ENCODE measurements at regions not wholly inside any gene's neighbourhood (a gene's known extent, or its start where the extent isn't known, plus 50 kb on each side); places are given as distances from the start of the nearest gene placed in this dataset.

DNA sequence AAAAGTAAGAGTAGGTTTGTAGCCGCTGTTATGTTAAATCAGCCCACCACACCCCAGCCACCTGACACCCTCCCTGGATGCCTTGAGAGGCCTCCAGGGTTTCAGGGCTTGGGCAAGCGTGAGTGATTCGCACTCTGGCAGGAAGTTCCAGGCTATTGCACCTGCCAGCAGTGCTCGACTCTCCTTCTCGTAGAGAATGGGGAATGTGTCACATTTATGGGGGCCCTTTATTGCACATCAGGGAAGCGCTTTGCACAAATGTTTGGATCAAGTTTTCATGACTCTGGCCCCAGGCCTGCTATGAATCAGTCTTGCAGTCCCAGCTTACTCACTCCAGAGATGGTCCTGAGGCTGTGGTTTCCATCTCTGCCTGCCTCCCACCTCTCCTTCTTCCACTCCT is 66.1 kb upstream of the ADRA1B start:
- no peak for DNase-seq (ENCODE audit: low read depth, low spot score)

GRCh38 chr5:159851053-159851452 is 65.2 kb upstream of the ADRA1B start:
- DNase-seq (ENCODE audit: low read depth, low spot score) = no peak

GRCh38 chr5:159854916-159855315 is 61.4 kb upstream of the ADRA1B start:
- DNase-seq (ENCODE audit: low read depth, low spot score) = no peak

GRCh38 chr5:159855476-159856191 is 60.6 kb upstream of the ADRA1B start:
- DNase-seq (ENCODE audit: low read depth, low spot score) = no peak

GRCh38 chr5:159858871-159859270 is 57.4 kb upstream of the ADRA1B start:
- no peak for DNase-seq (ENCODE audit: low read depth, low spot score)

DNA sequence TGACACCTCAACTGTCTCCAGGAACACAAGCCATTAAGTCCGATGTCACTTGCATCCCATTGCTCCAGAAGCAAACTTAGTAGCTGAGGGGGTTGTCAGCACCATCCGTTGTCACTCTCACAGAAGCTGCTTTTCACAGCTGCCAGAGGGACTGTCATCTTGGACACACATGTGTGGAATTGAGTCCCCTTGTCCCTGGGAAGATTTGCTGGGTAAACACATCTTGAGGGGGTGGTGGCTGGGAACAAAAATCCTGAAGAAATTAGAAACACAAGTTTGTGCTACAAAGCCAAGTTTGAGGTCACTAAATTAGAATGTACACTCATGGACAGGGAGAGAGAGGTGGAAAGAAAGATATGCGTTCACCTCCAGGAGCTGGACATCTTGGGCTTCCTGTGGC is 55.2 kb upstream of the ADRA1B start:
- no peak for DNase-seq (ENCODE audit: low read depth, low spot score)

GRCh38 chr5:159864885-159865691 is 51.2 kb upstream of the ADRA1B start:
- no peak for DNase-seq (ENCODE audit: low read depth, low spot score)

DNA sequence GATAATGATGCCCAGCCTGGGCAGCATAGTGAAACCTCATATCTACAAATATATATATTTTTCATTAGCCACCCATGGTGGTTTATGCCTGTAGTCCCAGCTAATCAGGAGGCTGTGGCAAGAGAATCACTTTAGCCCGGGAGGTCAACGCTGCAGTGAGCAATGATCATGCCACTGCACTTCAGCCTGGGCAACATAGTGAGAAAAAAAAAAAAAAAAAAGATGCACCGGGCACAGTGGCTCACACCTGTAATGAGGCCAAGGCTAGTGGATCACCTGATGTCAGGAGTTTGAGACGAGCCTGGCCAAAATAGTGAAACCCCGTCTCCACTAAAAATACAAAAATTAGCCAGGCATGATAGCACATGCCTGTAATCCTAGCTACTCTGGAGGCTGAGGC is 50.2 kb upstream of the ADRA1B start:
- no peak for DNase-seq (ENCODE audit: low read depth, low spot score)

Measured in iPS DF 19.7 (cell line).